AG04450 (cell line): ENCODE measurements at regions not wholly inside any gene's neighbourhood (a gene's known extent, or its start where the extent isn't known, plus 50 kb on each side); places are given as distances from the start of the nearest gene placed in this dataset.

ENCODE experiments used
- CTCF ChIA-PET: fragments of 300-600, 350-600 bp; formaldehyde crosslinking; extraction: SDS; loops from one replicate; lab custom pipeline; 2022; ENCODE audit warnings: antibody characterized with exemption, inconsistent platforms; lab: Charles Lee
- POLR2A ChIA-PET: fragments of 350-600 bp; formaldehyde crosslinking; extraction: SDS; loops from one replicate; lab custom pipeline; 2021; ENCODE audit warnings: antibody characterized with exemption, inconsistent platforms; lab: Yijun Ruan, JAX
- DNase-seq: peaks from one replicate; pipeline ENCODE4 v3.0.0-alpha.2; 2011; ENCODE audit warnings: low read depth, low spot score
- H3K27ac ChIP-seq: one replicate; pipeline ENCODE4 v1.5.1; 2012; ENCODE audit warnings: low read depth, low read length, control low read depth
- H3K27me3 ChIP-seq: one replicate; pipeline ENCODE4 v1.6.0; 2012; ENCODE audit warnings: low read length; ENCODE audit not compliant: control insufficient read depth, insufficient read depth
- H3K4me3 ChIP-seq: 2 replicates; pipeline ENCODE4 v1.5.1; 2011; ENCODE audit warnings: mild to moderate bottlenecking, low read depth, low read length, control low read depth
- H3K9me3 ChIP-seq: 2 replicates; pipeline ENCODE4 v1.5.1; 2012; ENCODE audit warnings: low read length; ENCODE audit not compliant: control insufficient read depth, insufficient read depth
- TF ChIP-seq, protein P1 (sequence below): IDR thresholded peaks from 2 replicates; pipeline ENCODE4 v1.5.1; 2011; ENCODE audit warnings: low read depth, low read length, control low read depth, inconsistent platforms

GRCh38 chr3:127107002-127107401 is 85.9 kb upstream of the PRR23E start:
- Histone ChIP-seq H3K9me3 (no peaks in the 10 kb centered on the region; the same call in none of the 2 replicates), H3K27ac (no peak overlapping the region), H3K27me3 (peaks cover 4% of the 10 kb centered on the region), H3K4me3 (no peak overlapping the region)
- CTCF ChIA-PET, result no interaction called here
- DNase-seq, result no peak
- TF ChIP-seq, protein P1, sequence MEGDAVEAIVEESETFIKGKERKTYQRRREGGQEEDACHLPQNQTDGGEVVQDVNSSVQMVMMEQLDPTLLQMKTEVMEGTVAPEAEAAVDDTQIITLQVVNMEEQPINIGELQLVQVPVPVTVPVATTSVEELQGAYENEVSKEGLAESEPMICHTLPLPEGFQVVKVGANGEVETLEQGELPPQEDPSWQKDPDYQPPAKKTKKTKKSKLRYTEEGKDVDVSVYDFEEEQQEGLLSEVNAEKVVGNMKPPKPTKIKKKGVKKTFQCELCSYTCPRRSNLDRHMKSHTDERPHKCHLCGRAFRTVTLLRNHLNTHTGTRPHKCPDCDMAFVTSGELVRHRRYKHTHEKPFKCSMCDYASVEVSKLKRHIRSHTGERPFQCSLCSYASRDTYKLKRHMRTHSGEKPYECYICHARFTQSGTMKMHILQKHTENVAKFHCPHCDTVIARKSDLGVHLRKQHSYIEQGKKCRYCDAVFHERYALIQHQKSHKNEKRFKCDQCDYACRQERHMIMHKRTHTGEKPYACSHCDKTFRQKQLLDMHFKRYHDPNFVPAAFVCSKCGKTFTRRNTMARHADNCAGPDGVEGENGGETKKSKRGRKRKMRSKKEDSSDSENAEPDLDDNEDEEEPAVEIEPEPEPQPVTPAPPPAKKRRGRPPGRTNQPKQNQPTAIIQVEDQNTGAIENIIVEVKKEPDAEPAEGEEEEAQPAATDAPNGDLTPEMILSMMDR, result no peak
- POLR2A ChIA-PET, result no interaction called here

- TF ChIP-seq, protein P1, result no peak
- Histone ChIP-seq H3K27ac (no peak overlapping the region), H3K27me3 (peaks cover 4% of the 10 kb centered on the region), H3K4me3 (no peak overlapping the region), H3K9me3 (peaks cover 4% of the 10 kb centered on the region)
- ChIA-PET CTCF (no interaction called here), POLR2A (no interaction called here)
- no peak for DNase-seq
Observed at GRCh38 chr3:127107491-127108375, 85.2 kb upstream of the PRR23E start.

DNA sequence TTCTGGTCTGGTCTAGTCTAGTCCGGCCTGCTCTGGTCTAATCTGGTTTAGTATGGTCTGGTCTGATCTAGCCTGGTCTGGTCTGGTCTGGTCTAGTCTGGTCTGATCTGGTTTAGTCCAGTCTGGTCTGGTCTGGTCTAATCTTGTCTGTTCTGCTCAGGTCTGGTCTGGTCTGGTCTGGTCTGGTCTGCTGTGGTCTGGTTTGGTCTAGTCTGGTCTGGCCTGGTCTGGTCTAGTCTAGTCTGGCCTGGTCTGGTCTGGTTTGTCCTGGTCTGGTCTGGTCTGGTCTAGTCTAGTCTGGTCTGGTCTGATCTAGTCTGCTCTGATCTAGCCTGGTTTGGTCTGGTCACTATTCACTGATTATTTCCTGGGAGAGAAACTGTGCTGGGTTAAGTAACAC is 84.1 kb upstream of the PRR23E start:
- POLR2A ChIA-PET, result no interaction called here
- H3K27me3 ChIP-seq, result no peaks in the 10 kb centered on the region
- H3K27ac ChIP-seq, result no peak overlapping the region
- no peak overlapping the region for H3K4me3 ChIP-seq
- TF ChIP-seq, protein P1, result no peak
- DNase-seq, result no peak
- CTCF ChIA-PET, result no interaction called here
- peaks cover 6% of the 10 kb centered on the region; the same call in 1 of the 2 replicates for H3K9me3 ChIP-seq

- CTCF ChIA-PET, result interaction anchor here (0.6 kb wide), 1 partner anchor 450 kb away, joined by 5 read pairs; no protein-coding TSS in a partner anchor
- no peak overlapping the region for H3K27ac ChIP-seq
- H3K4me3 ChIP-seq, result no peak overlapping the region
- TF ChIP-seq, protein P1, result no peak
- DNase-seq, result no peak
- peaks cover 6% of the 10 kb centered on the region for H3K9me3 ChIP-seq
- H3K27me3 ChIP-seq, result no peaks in the 10 kb centered on the region
- POLR2A ChIA-PET, result no interaction called here
Observed at GRCh38 chr3:127110982-127111693, 81.8 kb upstream of the PRR23E start.
